GM10248 (cell line): ENCODE measurements at regions not wholly inside any gene's neighbourhood (a gene's known extent, or its start where the extent isn't known, plus 50 kb on each side); places are given as distances from the start of the nearest gene placed in this dataset.

Experiments used
- CTCF ChIA-PET: fragments of 300-600 bp; sonication (Branson Sonifier 250); formaldehyde crosslinking; extraction: SDS; loops from one replicate; lab custom pipeline; 2021; ENCODE audit warnings: antibody characterized with exemption; lab: Yijun Ruan, JAX
- POLR2A ChIA-PET: fragments of 350-650 bp; sonication (Branson Sonifier 250); formaldehyde crosslinking; extraction: SDS; loops from one replicate; lab custom pipeline; 2020; ENCODE audit warnings: antibody characterized with exemption; lab: Yijun Ruan, JAX
- DNase-seq: peaks from one replicate; pipeline ENCODE4 v3.0.0; 2012; ENCODE audit errors: extremely low spot score
- TF ChIP-seq, protein P1 (sequence below): IDR thresholded peaks from 2 replicates; pipeline ENCODE4 v1.5.1; 2012; ENCODE audit warnings: mild to moderate bottlenecking, low read depth; ENCODE audit errors: extremely low read depth, missing control alignments, control extremely low read depth

DNA sequence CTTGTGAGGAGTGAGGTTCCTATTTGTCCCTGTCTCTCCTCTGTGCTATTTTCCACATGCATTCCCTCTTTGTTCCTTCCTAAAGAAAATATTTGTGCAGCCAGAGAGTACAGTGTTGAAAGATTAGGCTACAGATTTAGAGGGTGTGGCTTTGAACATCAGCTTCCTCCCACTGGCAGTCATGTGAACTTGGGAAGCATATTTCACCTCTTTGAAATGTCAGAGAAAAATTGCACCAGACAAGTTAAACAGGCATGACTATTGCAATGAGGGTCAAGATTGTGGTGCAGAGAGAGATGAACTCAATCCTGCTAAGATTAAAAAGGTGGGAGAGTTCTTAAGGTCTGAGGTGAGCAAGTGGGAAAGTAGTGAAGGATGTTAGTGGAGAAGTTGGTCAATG, 641.0 kb downstream of the DNAH5 start:
- DNase-seq, result no peak
- TF ChIP-seq, protein P1, sequence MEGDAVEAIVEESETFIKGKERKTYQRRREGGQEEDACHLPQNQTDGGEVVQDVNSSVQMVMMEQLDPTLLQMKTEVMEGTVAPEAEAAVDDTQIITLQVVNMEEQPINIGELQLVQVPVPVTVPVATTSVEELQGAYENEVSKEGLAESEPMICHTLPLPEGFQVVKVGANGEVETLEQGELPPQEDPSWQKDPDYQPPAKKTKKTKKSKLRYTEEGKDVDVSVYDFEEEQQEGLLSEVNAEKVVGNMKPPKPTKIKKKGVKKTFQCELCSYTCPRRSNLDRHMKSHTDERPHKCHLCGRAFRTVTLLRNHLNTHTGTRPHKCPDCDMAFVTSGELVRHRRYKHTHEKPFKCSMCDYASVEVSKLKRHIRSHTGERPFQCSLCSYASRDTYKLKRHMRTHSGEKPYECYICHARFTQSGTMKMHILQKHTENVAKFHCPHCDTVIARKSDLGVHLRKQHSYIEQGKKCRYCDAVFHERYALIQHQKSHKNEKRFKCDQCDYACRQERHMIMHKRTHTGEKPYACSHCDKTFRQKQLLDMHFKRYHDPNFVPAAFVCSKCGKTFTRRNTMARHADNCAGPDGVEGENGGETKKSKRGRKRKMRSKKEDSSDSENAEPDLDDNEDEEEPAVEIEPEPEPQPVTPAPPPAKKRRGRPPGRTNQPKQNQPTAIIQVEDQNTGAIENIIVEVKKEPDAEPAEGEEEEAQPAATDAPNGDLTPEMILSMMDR, result no peak
- POLR2A ChIA-PET, result no interaction called here
- CTCF ChIA-PET, result interaction anchor here (1.0 kb wide), 2 partner anchors 16 to 65 kb away, joined by 3 to 4 read pairs; no protein-coding TSS in a partner anchor

DNA sequence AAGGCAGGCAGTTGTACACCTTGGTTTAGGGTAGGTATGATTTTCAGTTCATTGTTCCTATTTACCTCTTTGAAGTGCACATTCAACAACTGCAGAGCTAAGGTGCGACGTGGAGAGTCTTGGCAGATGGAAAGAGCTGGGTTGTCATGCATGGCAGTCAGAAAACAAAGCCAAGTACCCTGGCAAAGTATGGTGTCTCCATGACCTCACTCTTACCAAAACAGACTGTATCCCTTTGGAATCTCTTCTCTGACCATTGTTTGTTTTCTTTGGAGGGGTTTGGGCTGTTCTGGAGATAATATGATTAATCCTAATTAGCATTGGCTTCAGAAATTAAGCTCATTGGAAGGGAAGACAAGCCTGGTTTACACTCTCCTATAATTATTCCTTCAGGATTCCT, 665.7 kb downstream of the DNAH5 start:
- TF ChIP-seq, protein P1, result no peak
- ChIA-PET CTCF (interaction anchor here (1.0 to 1.8 kb wide), 6 partner anchors 8 to 34 kb away, joined by 3 to 6 read pairs (median 3); no protein-coding TSS in a partner anchor), POLR2A (no interaction called here)
- DNase-seq, result no peak

DNA sequence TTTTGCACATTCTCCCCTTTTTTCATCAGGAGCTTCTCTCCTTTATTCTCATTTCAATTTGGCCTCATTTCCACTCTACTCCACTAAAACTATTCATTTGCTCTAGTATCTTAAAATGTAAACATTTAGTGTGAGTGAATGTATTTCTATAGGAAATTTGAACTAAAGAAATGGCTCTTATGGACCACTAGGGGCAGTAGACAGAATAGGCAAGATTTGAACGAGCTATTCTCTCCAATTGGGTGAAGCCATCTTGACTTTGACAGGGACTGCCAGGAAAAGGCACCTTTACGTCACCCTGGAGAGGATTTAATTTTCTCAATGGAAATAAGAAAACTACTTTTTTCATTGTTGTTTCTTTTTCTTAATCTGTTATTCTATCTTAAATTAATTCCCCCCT, 666.3 kb downstream of the DNAH5 start:
- TF ChIP-seq, protein P1, result peak; percentile 30
- ChIA-PET CTCF (interaction anchor here (1.0 to 1.8 kb wide), 7 partner anchors 9 to 34 kb away, joined by 3 to 6 read pairs (median 3); no protein-coding TSS in a partner anchor), POLR2A (no interaction called here)
- no peak for DNase-seq

DNA sequence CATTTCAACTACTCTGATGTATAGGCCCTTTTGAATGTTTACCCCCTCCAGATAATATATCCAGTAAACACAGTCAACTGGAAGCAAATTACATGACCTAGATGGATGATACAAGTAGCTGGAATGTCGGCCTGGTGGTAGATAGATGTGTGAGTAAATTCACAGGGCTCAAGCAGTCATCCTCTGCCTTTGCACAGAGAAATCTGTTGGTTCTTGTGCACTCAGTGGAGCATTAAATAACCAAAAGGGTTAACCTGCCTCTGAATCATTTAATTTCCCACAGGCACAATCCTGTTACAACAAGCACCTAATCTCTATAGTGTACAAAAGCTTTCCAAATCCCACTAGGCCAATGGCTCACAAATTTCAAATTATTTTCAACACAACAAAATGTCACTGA, 668.3 kb downstream of the DNAH5 start:
- TF ChIP-seq, protein P1, result no peak
- DNase-seq, result no peak
- CTCF ChIA-PET, result no interaction called here
- POLR2A ChIA-PET, result no interaction called here

DNA sequence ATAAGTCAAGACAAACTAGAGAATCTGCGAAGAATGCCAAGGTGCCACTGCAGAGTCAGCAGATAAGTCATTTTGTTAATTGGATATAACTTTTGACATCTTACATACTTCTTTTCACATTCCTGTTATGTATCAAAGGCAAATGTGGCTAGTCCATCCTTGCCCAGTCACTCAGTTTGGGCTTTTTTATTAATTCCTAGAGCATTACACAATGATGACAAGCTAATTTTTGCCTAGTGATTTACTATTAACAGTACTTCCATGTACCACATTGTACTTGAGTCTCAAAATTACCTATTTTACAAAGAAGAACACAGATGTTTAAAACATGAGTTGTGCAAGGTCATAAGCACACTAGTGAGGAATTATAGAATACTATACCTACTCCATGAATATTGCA, 680.8 kb downstream of the DNAH5 start:
- TF ChIP-seq, protein P1, result no peak
- no peak for DNase-seq
- CTCF ChIA-PET, result no interaction called here
- POLR2A ChIA-PET, result no interaction called here

DNA sequence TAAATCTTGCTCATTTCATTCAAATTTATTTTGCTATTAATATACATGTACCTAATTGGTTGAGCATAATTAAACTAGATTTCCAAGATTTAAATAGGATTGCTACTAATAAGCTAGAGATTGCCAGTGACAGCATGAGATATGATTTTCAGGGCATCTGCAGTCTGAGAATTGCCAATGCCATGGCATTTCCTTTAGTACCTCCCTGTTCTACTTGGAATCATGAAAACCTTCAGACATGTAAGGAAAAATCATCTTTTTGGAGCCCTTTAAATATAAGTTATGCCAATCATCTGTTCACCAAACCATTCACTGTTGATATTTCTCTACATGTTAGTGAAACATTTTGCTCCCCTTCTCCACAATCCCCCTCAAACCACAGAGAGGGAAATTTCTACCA, 691.4 kb downstream of the DNAH5 start:
- TF ChIP-seq, protein P1, result no peak
- ChIA-PET CTCF (no interaction called here), POLR2A (no interaction called here)
- no peak for DNase-seq
